ENCODE measurements at regions not wholly inside any gene's neighbourhood (a gene's known extent, or its start where the extent isn't known, plus 50 kb on each side); places are given as distances from the start of the nearest gene placed in this dataset.
A peak's percentile ranks its signal among the peaks of the same experiment; 100 is the strongest.

DNA sequence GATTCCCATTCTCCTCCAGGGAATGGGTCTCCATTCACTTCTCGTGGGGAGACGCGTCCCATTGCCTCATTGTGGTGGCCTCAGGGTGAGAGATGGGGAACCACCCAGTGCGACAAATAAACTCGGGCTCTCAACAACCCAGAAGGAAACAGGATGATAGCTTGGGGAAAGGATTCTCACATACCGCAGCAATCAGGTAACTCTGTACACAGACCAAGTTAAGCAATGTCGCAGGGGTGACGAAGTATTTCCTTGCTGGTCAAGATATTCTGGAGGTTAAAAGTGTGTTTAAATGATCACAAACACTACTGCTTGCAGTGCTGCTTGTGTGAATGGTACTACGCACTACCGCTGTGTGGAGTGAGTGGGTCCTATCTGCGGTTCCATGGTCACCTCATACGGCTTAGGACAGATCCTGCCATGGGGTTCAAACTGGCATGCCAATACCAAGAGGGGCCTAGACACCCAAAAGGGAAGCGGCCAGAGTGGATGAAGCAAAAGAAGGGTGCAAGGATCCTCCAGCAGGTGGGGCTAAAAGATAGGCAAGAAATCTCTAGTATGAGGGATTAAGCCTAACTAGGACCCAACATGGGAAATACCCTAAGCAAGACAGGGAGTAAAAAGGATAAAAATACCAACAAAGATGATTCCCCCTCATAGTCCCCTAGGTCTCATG lies 143.8 kb upstream of the TMEM106B start:
- Histone ChIP-seq H3K9me3 (replicated peaks) (no peaks in the 10 kb centered on the region), H3K4me3 (no peak overlapping the region), H3K4me1 (no peaks in the 10 kb centered on the region), H3K36me3 (no peaks in the 10 kb centered on the region), H3K27ac (no peak overlapping the region), H3K27me3 (no peaks in the 10 kb centered on the region)
- peak; percentile 47 to 80 for DNase-seq

GRCh38 chr7:12069757-12070156 lies 141.3 kb upstream of the TMEM106B start:
- DNase-seq, result no peak
- Histone ChIP-seq H3K27me3 (no peaks in the 10 kb centered on the region), H3K4me1 (no peaks in the 10 kb centered on the region), H3K9me3 (replicated peaks) (no peaks in the 10 kb centered on the region), H3K27ac (no peak overlapping the region), H3K4me3 (no peak overlapping the region), H3K36me3 (no peaks in the 10 kb centered on the region)

DNA sequence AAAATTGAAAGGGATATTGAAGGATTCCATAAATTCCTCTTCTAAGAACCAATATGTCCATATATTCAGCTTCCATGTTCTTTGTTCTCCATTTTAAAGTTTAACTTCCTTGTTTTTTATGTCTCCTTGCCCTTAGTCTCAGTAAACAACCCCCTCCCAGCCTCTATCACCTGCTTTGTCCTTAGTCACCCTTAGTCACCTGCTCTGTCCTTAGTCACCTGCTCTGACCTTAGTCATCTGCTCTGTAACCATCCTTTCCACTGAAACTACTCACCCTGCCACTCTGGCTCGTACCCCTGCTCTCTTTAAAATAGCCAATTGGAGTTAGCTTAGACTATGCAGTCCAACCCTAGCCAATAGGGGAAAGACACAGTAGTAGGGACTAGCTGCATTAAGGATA lies 136.2 kb upstream of the TMEM106B start:
- no peaks in the 10 kb centered on the region for H3K9me3 ChIP-seq (replicated peaks)

DNA sequence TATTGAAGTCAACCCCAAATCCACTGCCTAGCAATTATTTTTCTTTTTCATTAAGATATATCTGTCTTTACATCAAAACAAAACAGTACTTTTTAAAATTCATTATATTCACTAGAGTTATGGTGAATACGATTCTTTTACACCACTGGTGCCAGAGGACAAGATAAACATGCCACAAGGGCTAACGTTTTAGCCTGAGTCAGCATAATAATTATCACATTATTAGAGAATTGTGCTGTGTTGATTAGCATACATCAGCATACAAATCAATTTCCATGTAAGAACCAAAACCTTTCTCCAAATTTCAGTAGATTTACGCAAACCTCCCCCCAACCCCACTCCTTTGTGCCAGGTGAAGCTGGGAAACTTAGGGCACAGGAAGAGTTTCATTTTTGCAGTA lies 131.1 kb upstream of the TMEM106B start:
- H3K4me1 ChIP-seq, result no peaks in the 10 kb centered on the region
- no peak overlapping the region for H3K27ac ChIP-seq
- H3K27me3 ChIP-seq, result peaks cover 4% of the 10 kb centered on the region; the same call in 1 of the 2 replicates
- DNase-seq, result no peak
- H3K36me3 ChIP-seq, result no peaks in the 10 kb centered on the region
- H3K9me3 ChIP-seq (replicated peaks), result no peaks in the 10 kb centered on the region
- no peak overlapping the region for H3K4me3 ChIP-seq

More for the DNA sequence above, 136.2 kb upstream of the TMEM106B start:
- no peaks in the 10 kb centered on the region for H3K36me3 ChIP-seq
- H3K4me1 ChIP-seq, result no peaks in the 10 kb centered on the region
- no peaks in the 10 kb centered on the region for H3K27me3 ChIP-seq
- no peak overlapping the region for H3K4me3 ChIP-seq
- no peak for DNase-seq
- no peak overlapping the region for H3K27ac ChIP-seq

DNA sequence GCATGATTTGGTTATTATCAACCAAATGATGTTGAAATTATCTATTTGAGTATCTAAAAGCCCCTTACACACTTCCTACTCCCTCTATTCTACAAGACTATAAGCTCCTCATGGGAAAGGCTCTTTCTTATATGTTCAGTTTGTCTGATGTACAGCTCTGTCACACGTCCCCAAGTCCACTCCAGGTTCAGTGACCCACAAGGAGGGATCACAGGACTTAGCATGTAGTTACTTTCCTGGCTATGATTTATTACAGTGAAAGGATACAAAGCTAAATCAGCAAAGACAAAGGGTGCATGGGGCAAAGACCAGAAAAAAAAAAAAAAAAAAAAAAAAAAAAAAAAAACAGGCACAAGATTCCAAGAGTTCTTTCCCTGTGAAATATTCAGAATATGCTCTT lies 125.6 kb upstream of the TMEM106B start:
- Histone ChIP-seq H3K9me3 (replicated peaks) (no peaks in the 10 kb centered on the region), H3K4me1 (no peaks in the 10 kb centered on the region), H3K27ac (no peak overlapping the region), H3K4me3 (no peak overlapping the region), H3K27me3 (peaks cover 8% of the 10 kb centered on the region; the same call in 1 of the 2 replicates), H3K36me3 (no peaks in the 10 kb centered on the region)
- DNase-seq, result no peak

- H3K27me3 ChIP-seq, result peaks cover 3% of the 10 kb centered on the region; the same call in 1 of the 2 replicates
- no peak overlapping the region for H3K4me3 ChIP-seq
- H3K27ac ChIP-seq, result no peak overlapping the region
- H3K4me1 ChIP-seq, result no peaks in the 10 kb centered on the region
- no peaks in the 10 kb centered on the region for H3K9me3 ChIP-seq (replicated peaks)
- peak in 1 of 2 experiments; percentile 15 for DNase-seq
- H3K36me3 ChIP-seq, result no peaks in the 10 kb centered on the region
Measured at GRCh38 chr7:12089951-12090756, 120.9 kb upstream of the TMEM106B start.

DNA sequence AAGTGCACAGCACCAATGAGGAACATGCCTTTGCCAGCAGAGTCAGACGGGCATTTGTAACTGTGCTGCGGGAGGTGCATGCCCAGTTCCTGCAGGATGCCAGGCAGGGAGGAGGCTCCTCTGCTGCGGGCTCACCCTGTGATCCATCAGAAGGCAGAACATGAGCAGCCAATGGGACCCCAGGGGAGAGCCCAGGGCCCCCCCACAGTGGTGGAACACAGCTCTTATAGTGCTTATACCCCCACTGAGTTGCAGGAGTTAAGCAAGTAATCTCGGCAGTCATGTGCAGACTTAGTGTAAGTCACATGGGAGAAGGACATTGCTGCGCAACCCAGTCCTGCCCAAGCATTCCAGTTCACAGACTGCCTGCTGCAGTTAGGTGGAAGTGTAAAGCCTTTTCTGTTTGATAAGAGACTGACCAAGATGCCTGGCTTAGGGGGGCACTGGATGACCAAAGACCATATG lies 120.3 kb upstream of the TMEM106B start:
- no peak for DNase-seq
- Histone ChIP-seq H3K27ac (no peak overlapping the region), H3K4me1 (no peaks in the 10 kb centered on the region), H3K36me3 (no peaks in the 10 kb centered on the region), H3K9me3 (replicated peaks) (no peaks in the 10 kb centered on the region), H3K27me3 (no peaks in the 10 kb centered on the region), H3K4me3 (no peak overlapping the region)

GRCh38 chr7:12091231-12091630 lies 119.9 kb upstream of the TMEM106B start:
- H3K9me3 ChIP-seq (replicated peaks), result no peaks in the 10 kb centered on the region
- DNase-seq, result peak; percentile 12 to 42
- H3K27me3 ChIP-seq, result no peaks in the 10 kb centered on the region
- H3K27ac ChIP-seq, result no peak overlapping the region
- H3K4me1 ChIP-seq, result no peaks in the 10 kb centered on the region
- H3K36me3 ChIP-seq, result no peaks in the 10 kb centered on the region
- no peak overlapping the region for H3K4me3 ChIP-seq

GRCh38 chr7:12092499-12093130 lies 118.5 kb upstream of the TMEM106B start:
- H3K9me3 ChIP-seq (replicated peaks), result no peaks in the 10 kb centered on the region
- H3K4me1 ChIP-seq, result no peaks in the 10 kb centered on the region
- H3K27ac ChIP-seq, result no peak overlapping the region
- H3K27me3 ChIP-seq, result no peaks in the 10 kb centered on the region
- peak in 1 of 2 experiments; percentile 5 for DNase-seq
- H3K4me3 ChIP-seq, result no peak overlapping the region
- H3K36me3 ChIP-seq, result no peaks in the 10 kb centered on the region

DNA sequence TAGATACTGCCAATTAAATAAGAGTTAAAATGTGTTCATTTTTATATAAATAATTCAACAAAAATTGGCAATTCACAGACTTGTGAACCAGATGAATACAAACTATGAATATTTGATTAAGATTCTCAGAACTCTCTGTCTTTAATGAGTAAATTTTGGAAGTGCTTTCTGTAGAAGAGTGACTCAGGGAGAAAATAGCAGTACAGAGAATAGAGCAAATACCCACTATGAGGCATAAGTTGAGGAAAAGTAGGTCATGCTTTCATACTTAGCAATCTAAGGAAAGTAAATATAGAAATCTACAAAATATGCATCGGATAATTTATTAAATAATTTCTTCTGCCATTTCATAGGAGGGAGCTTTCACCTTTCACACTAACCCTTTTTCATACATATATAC lies 117.7 kb upstream of the TMEM106B start:
- Histone ChIP-seq H3K4me3 (no peak overlapping the region), H3K4me1 (no peaks in the 10 kb centered on the region), H3K27ac (no peak overlapping the region), H3K27me3 (no peaks in the 10 kb centered on the region), H3K36me3 (no peaks in the 10 kb centered on the region), H3K9me3 (replicated peaks) (no peaks in the 10 kb centered on the region)
- DNase-seq, result no peak

DNA sequence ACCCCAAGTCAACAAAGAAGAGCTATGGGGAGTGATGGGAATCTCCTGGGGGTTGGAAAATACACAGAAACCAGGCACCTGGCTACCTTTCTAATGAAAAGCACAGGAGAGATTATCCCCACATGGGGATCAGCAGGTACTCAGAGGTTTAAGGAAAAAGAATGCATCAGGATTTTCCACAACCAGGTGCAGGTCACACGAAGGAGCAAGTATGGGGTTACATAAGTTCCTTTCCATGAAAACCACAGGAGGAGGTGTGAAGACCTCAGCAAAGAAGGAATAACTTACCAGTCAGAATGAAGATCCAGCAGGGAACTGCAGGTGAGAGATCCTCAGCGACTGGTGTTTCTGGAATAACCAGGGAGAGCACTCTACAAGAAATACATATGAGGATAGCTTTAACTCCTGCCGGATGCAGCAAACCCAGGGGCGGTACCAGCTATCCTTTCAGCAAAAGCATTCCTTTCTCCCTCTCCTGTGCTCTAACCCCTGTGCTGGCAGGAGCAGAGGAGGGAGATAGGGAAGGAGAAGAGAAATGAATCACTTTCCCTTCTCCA lies 116.7 kb upstream of the TMEM106B start:
- H3K27ac ChIP-seq, result no peak overlapping the region
- H3K27me3 ChIP-seq, result no peaks in the 10 kb centered on the region
- no peaks in the 10 kb centered on the region for H3K4me1 ChIP-seq
- H3K4me3 ChIP-seq, result no peak overlapping the region
- DNase-seq, result no peak
- H3K36me3 ChIP-seq, result no peaks in the 10 kb centered on the region
- no peaks in the 10 kb centered on the region for H3K9me3 ChIP-seq (replicated peaks)

- DNase-seq, result no peak
- no peaks in the 10 kb centered on the region for H3K27me3 ChIP-seq
- no peaks in the 10 kb centered on the region for H3K36me3 ChIP-seq
- no peaks in the 10 kb centered on the region for H3K9me3 ChIP-seq (replicated peaks)
- no peak overlapping the region for H3K27ac ChIP-seq
- no peak overlapping the region for H3K4me3 ChIP-seq
- no peaks in the 10 kb centered on the region for H3K4me1 ChIP-seq
Measured at GRCh38 chr7:12102126-12102525, 109.0 kb upstream of the TMEM106B start.

GRCh38 chr7:12102527-12102926 lies 108.6 kb upstream of the TMEM106B start:
- Histone ChIP-seq H3K27me3 (no peaks in the 10 kb centered on the region), H3K27ac (no peak overlapping the region), H3K4me3 (no peak overlapping the region), H3K4me1 (no peaks in the 10 kb centered on the region), H3K9me3 (replicated peaks) (no peaks in the 10 kb centered on the region), H3K36me3 (no peaks in the 10 kb centered on the region)
- DNase-seq, result no peak

GRCh38 chr7:12103948-12104347 lies 107.1 kb upstream of the TMEM106B start:
- Histone ChIP-seq H3K9me3 (replicated peaks) (no peaks in the 10 kb centered on the region), H3K36me3 (no peaks in the 10 kb centered on the region), H3K27me3 (no peaks in the 10 kb centered on the region), H3K27ac (no peak overlapping the region), H3K4me3 (no peak overlapping the region), H3K4me1 (no peaks in the 10 kb centered on the region)
- DNase-seq, result no peak

DNA sequence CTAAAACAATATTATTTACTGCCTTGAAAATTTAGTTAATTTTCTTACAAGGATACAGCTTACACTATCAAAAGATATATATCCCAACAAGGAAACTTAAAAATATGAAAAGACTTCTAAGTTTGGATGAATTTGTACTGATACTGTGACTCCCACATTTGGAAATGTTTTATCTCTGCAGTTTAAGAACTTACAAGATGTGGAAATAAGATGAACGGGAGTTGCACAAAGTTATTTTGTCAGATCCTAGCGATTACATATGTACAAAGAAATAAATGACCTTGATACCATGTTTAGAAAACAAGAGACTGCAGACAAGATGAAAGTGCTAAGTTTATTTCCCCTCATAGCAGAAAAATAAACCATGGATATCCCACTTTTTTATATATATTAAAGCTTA lies 103.7 kb upstream of the TMEM106B start:
- H3K36me3 ChIP-seq, result no peaks in the 10 kb centered on the region
- H3K4me1 ChIP-seq, result no peaks in the 10 kb centered on the region
- no peak overlapping the region for H3K4me3 ChIP-seq
- H3K9me3 ChIP-seq (replicated peaks), result no peaks in the 10 kb centered on the region
- no peak overlapping the region for H3K27ac ChIP-seq
- peaks cover 6% of the 10 kb centered on the region; the same call in 1 of the 2 replicates for H3K27me3 ChIP-seq
- DNase-seq, result no peak

Measured in SJCRH30 (cell line).